Body of pancreas (tissue), 4 donors: ENCODE measurements at regions not wholly inside any gene's neighbourhood (a gene's known extent, or its start where the extent isn't known, plus 50 kb on each side); places are given as distances from the start of the nearest gene placed in this dataset.

Experiments
- CTCF ChIP-seq, 7 experiments: fragments of 450-650 bp in 4 of 7; fragments of 200-600 bp in 3 of 7; sonication (generic) in 3 of 7; IDR thresholded peaks; one replicate each; pipeline ENCODE4 v1.5.1; 2016 to 2019; ENCODE audit warnings: antibody characterized with exemption in 7 of 7
- POLR2A ChIP-seq, 3 donors: fragments of 450-650 bp; IDR thresholded peaks; one replicate each; pipeline ENCODE4 v1.6.1; 2016; ENCODE audit warnings: antibody characterized with exemption in 3 of 3, mild to moderate bottlenecking in 2 of 3

- no peak for TF ChIP-seq CTCF (IDR thresholded peaks at IDR 0.05)
- TF ChIP-seq POLR2A (IDR thresholded peaks at IDR 0.05) = no peak
Measured at GRCh38 chr12:98438656-98439230, 76.6 kb upstream of the TMPO start.
